ENCODE measurements at regions not wholly inside any gene's neighbourhood (a gene's known extent, or its start where the extent isn't known, plus 50 kb on each side); places are given as distances from the start of the nearest gene placed in this dataset.

DNA sequence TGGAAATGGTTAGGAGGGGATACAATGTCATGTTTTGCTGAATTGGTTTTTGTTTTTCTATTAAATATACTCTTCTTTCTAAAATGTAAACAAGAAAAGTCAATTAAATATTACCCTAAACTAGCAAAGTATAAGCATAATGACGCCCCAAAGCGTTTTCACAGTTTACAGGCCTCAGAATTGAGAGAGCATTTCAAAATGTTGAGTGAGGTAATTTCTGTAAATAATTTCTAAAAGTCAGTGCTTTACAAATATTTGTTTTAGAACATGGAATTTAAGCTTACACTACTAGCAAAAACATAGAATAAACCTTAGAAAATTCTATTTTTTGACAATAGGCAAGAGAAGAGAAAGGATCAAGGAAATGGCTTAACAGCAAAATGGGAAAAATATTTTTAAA is 958.4 kb upstream of the USP15 start:
- H3K27ac ChIP-seq (ENCODE audit: low read length): no peak overlapping the region
- no peaks in the 10 kb centered on the region for H3K4me1 ChIP-seq (ENCODE audit: low read length)
- H3K4me2 ChIP-seq (ENCODE audit: low read length): no peak overlapping the region
- H3K9ac ChIP-seq (ENCODE audit: low read length): no peak overlapping the region
- no peak overlapping the region for H2AFZ ChIP-seq (ENCODE audit: low read depth, low read length)
- H3K9me3 ChIP-seq (ENCODE audit: insufficient read depth, low read length): no peaks in the 10 kb centered on the region
- TF ChIP-seq CTCF (IDR thresholded peaks at IDR 0.05; ENCODE audit: low read depth, low read length): no peak
- no peak for TF ChIP-seq EZH2phosphoT487 (IDR thresholded peaks at IDR 0.05; ENCODE audit: low read depth)
- no peaks in the 10 kb centered on the region for H3K79me2 ChIP-seq (ENCODE audit: low read length)
- H3K27me3 ChIP-seq (ENCODE audit: low read depth, low read length): no peaks in the 10 kb centered on the region
- H3K36me3 ChIP-seq (replicated peaks; ENCODE audit: low read depth, low read length): no peaks in the 10 kb centered on the region
- no peaks in the 10 kb centered on the region for H4K20me1 ChIP-seq (ENCODE audit: insufficient read depth, low read length)
- no peak overlapping the region for H3K4me3 ChIP-seq (ENCODE audit: low read length)

DNA sequence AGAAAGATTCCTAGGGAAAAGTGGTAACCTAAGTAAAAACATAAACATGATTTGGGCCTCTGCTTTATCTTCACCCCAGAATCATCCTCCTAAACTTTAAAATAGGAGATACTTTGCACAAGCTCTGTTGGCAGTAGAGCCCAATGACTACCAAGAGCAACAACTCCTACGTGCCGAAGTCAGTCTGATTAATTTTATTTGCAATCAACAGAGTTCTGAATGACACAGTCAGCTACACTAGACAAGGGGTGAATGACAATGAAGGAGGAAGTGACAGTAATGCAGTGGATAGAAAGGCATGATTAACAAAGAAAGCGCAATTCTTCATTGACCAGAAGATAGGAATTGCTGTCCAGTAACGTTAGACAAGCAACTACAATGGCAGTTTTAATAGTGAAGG is 957.9 kb upstream of the USP15 start:
- H3K27ac ChIP-seq (ENCODE audit: low read length): no peak overlapping the region
- H3K79me2 ChIP-seq (ENCODE audit: low read length): no peaks in the 10 kb centered on the region
- no peak overlapping the region for H2AFZ ChIP-seq (ENCODE audit: low read depth, low read length)
- H3K4me1 ChIP-seq (ENCODE audit: low read length): no peaks in the 10 kb centered on the region
- no peaks in the 10 kb centered on the region for H4K20me1 ChIP-seq (ENCODE audit: insufficient read depth, low read length)
- no peaks in the 10 kb centered on the region for H3K27me3 ChIP-seq (ENCODE audit: low read depth, low read length)
- TF ChIP-seq EZH2phosphoT487 (IDR thresholded peaks at IDR 0.05; ENCODE audit: low read depth): no peak
- TF ChIP-seq CTCF (IDR thresholded peaks at IDR 0.05; ENCODE audit: low read depth, low read length): no peak
- H3K4me2 ChIP-seq (ENCODE audit: low read length): no peak overlapping the region
- H3K4me3 ChIP-seq (ENCODE audit: low read length): no peak overlapping the region
- no peak overlapping the region for H3K9ac ChIP-seq (ENCODE audit: low read length)
- H3K36me3 ChIP-seq (replicated peaks; ENCODE audit: low read depth, low read length): no peaks in the 10 kb centered on the region
- no peaks in the 10 kb centered on the region for H3K9me3 ChIP-seq (ENCODE audit: insufficient read depth, low read length)

DNA sequence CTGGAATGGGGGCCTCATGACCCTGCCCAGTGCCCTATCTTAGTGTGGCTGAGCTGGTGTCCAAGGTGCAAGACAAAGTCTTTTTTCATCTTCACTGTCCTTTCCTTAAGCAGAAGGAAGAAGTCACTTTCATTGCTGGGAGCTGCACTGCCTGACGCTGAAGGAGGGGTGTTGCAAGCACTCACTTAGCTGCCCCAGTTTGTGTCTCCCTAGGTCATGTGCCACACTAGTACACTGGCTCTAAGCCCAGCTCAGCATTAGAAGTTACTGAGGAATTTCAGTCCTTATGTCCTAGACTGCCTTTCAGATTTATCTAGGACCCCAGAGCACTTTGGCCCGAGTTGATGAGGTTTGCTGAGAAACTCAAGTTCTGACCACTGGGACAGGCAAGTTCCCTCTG is 952.0 kb upstream of the USP15 start:
- H3K27ac ChIP-seq (ENCODE audit: low read length): no peak overlapping the region
- no peaks in the 10 kb centered on the region for H3K9me3 ChIP-seq (ENCODE audit: insufficient read depth, low read length)
- H3K79me2 ChIP-seq (ENCODE audit: low read length): no peaks in the 10 kb centered on the region
- no peaks in the 10 kb centered on the region for H3K4me1 ChIP-seq (ENCODE audit: low read length)
- no peak overlapping the region for H3K4me2 ChIP-seq (ENCODE audit: low read length)
- no peaks in the 10 kb centered on the region for H3K36me3 ChIP-seq (replicated peaks; ENCODE audit: low read depth, low read length)
- no peaks in the 10 kb centered on the region for H4K20me1 ChIP-seq (ENCODE audit: insufficient read depth, low read length)
- H2AFZ ChIP-seq (ENCODE audit: low read depth, low read length): no peak overlapping the region
- no peak overlapping the region for H3K4me3 ChIP-seq (ENCODE audit: low read length)
- no peaks in the 10 kb centered on the region for H3K27me3 ChIP-seq (ENCODE audit: low read depth, low read length)
- TF ChIP-seq EZH2phosphoT487 (IDR thresholded peaks at IDR 0.05; ENCODE audit: low read depth): no peak
- TF ChIP-seq CTCF (IDR thresholded peaks at IDR 0.05; ENCODE audit: low read depth, low read length): no peak
- H3K9ac ChIP-seq (ENCODE audit: low read length): no peak overlapping the region

- no peaks in the 10 kb centered on the region for H4K20me1 ChIP-seq (ENCODE audit: insufficient read depth, low read length)
- no peak overlapping the region for H3K4me2 ChIP-seq (ENCODE audit: low read length)
- H3K27me3 ChIP-seq (ENCODE audit: low read depth, low read length): no peaks in the 10 kb centered on the region
- no peaks in the 10 kb centered on the region for H3K4me1 ChIP-seq (ENCODE audit: low read length)
- TF ChIP-seq EZH2phosphoT487 (IDR thresholded peaks at IDR 0.05; ENCODE audit: low read depth) (no peak), CTCF (IDR thresholded peaks at IDR 0.05; ENCODE audit: low read depth, low read length) (no peak)
- no peak overlapping the region for H3K27ac ChIP-seq (ENCODE audit: low read length)
- H3K4me3 ChIP-seq (ENCODE audit: low read length): no peak overlapping the region
- H2AFZ ChIP-seq (ENCODE audit: low read depth, low read length): no peak overlapping the region
- no peaks in the 10 kb centered on the region for H3K79me2 ChIP-seq (ENCODE audit: low read length)
- H3K9ac ChIP-seq (ENCODE audit: low read length): no peak overlapping the region
- no peaks in the 10 kb centered on the region for H3K9me3 ChIP-seq (ENCODE audit: insufficient read depth, low read length)
- H3K36me3 ChIP-seq (replicated peaks; ENCODE audit: low read depth, low read length): no peaks in the 10 kb centered on the region
Measured at GRCh38 chr12:61311413-61311812, 948.8 kb upstream of the USP15 start.

All from OCI-LY3 (cell line).